Neutrophil (primary cell): ENCODE measurements at regions not wholly inside any gene's neighbourhood (a gene's known extent, or its start where the extent isn't known, plus 50 kb on each side); places are given as distances from the start of the nearest gene placed in this dataset.

ENCODE experiments used
- H3K27ac ChIP-seq: fragments of 200-600 bp; sonication (generic); 2 replicates; pipeline ENCODE4 v1.5.1; 2016; ENCODE audit warnings: mild to moderate bottlenecking, moderate library complexity
- H3K27me3 ChIP-seq: fragments of 200-600 bp; sonication (generic); 2 replicates; pipeline ENCODE4 v1.6.0; 2016; ENCODE audit warnings: mild to moderate bottlenecking
- H3K36me3 ChIP-seq: fragments of 200-600 bp; sonication (generic); 2 replicates; pipeline ENCODE4 v1.5.1; 2017
- H3K4me1 ChIP-seq, 2 experiments: fragments of 200-600 bp in 1 of 2; sonication (generic) in 1 of 2; 1 replicate in 1 of 2; 2 replicates in 1 of 2; pipeline versions ENCODE4 v1.5.1 to v1.6.1; 2013 to 2016; ENCODE audit warnings: low read depth in 1 of 2, low read length in 1 of 2, mild to moderate bottlenecking in 1 of 2, moderate library complexity in 1 of 2; ENCODE audit not compliant: control insufficient read depth in 1 of 2, insufficient read depth in 1 of 2
- H3K4me3 ChIP-seq, 2 experiments: fragments of 200-600 bp in 1 of 2; sonication (generic) in 1 of 2; 1 replicate in 1 of 2; 2 replicates in 1 of 2; pipeline ENCODE4 v1.5.1; 2013 to 2016; ENCODE audit warnings: low read depth in 1 of 2, low read length in 1 of 2, mild to moderate bottlenecking in 1 of 2, moderate library complexity in 1 of 2
- H3K9me3 ChIP-seq: fragments of 200-600 bp; sonication (generic); 2 replicates; pipeline ENCODE4 v1.5.1; 2016
- TF ChIP-seq, protein P1 (sequence below): fragments of 200-600 bp; sonication (generic); IDR thresholded peaks from 2 replicates; pipeline ENCODE4 v1.5.1; 2016; ENCODE audit warnings: antibody characterized with exemption

DNA sequence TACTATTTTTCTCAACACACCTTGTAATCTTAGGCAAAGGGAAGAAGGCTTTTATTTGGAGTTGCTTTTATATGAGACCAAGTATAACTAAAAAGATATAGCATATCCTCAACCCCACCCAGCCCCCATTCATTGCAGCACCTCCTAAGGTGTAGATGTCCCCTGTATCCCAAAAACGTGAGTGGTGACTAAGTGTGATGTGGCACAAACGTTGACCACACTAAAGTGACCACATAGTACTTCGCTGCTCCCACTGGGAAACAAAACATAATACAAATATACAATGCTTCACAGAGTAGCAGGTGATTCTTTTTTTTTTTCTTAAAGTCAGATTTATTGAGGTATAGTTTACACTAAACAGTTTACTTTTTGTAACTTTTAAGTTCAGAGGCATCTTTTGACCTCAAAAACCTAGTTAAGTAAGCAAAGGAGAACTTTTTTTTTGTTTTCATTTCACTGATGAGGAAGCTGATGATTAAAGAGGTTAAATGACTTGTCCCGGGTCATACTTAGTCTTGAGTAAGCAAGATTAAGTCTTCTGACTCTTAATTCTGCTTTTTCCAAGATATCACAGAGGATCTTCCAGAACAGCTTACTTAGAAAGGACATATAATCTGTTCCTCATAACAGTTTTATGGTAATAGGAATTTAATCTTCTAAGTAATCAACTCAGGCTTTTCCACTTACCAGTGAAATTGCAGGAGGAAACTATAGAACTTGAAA lies 245.2 kb upstream of the PLEKHG7 start:
- Histone ChIP-seq H3K4me1 (no peaks in the 10 kb centered on the region), H3K27ac (no peak overlapping the region), H3K9me3 (no peaks in the 10 kb centered on the region), H3K36me3 (no peaks in the 10 kb centered on the region), H3K4me3 (no peak overlapping the region), H3K27me3 (no peaks in the 10 kb centered on the region)
- TF ChIP-seq, protein P1, sequence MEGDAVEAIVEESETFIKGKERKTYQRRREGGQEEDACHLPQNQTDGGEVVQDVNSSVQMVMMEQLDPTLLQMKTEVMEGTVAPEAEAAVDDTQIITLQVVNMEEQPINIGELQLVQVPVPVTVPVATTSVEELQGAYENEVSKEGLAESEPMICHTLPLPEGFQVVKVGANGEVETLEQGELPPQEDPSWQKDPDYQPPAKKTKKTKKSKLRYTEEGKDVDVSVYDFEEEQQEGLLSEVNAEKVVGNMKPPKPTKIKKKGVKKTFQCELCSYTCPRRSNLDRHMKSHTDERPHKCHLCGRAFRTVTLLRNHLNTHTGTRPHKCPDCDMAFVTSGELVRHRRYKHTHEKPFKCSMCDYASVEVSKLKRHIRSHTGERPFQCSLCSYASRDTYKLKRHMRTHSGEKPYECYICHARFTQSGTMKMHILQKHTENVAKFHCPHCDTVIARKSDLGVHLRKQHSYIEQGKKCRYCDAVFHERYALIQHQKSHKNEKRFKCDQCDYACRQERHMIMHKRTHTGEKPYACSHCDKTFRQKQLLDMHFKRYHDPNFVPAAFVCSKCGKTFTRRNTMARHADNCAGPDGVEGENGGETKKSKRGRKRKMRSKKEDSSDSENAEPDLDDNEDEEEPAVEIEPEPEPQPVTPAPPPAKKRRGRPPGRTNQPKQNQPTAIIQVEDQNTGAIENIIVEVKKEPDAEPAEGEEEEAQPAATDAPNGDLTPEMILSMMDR = no peak

DNA sequence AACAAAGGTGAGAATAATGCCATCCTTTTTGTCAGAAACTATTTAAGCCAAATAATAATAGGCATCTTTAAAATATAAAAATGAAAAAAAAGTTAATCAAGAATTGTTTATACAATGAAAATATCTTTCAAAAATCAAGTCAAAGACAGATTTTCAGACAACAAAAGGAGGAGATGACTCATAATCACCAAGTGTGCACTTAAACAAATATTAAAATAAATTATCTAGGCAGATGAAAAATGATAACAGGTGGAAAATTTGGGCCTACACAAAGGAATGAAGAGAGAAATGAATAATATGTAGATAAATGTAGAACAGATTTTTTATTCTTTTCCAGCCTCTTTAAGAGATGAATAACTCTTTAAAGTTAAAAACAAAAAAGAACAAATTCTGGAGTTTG lies 250.0 kb upstream of the PLEKHG7 start:
- TF ChIP-seq, protein P1 = no peak
- no peaks in the 10 kb centered on the region for H3K27me3 ChIP-seq
- no peaks in the 10 kb centered on the region for H3K36me3 ChIP-seq
- H3K9me3 ChIP-seq = no peaks in the 10 kb centered on the region
- H3K4me3 ChIP-seq = no peak overlapping the region
- H3K27ac ChIP-seq = no peak overlapping the region
- no peaks in the 10 kb centered on the region for H3K4me1 ChIP-seq

DNA sequence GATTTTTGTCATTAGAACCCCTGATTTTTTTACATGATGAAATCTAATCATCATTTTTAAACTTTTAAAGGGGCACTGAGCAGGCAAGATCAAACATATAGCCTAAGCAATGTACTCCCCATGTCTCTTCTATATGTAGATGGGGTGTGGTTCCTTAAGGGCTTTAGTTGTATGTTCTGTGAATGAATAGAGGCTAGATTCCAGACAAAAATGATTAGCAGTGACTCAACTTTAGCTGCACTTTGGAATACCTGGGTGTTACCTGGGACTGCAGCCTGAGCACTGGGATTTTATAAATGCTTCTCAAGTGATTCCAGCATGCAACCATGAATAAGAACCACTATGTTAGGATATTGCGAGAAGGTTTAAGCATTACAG lies 256.7 kb upstream of the PLEKHG7 start:
- Histone ChIP-seq H3K36me3 (no peaks in the 10 kb centered on the region), H3K27me3 (no peaks in the 10 kb centered on the region), H3K27ac (no peak overlapping the region), H3K4me3 (no peak overlapping the region), H3K4me1 (no peaks in the 10 kb centered on the region), H3K9me3 (no peaks in the 10 kb centered on the region)
- TF ChIP-seq, protein P1 = no peak

DNA sequence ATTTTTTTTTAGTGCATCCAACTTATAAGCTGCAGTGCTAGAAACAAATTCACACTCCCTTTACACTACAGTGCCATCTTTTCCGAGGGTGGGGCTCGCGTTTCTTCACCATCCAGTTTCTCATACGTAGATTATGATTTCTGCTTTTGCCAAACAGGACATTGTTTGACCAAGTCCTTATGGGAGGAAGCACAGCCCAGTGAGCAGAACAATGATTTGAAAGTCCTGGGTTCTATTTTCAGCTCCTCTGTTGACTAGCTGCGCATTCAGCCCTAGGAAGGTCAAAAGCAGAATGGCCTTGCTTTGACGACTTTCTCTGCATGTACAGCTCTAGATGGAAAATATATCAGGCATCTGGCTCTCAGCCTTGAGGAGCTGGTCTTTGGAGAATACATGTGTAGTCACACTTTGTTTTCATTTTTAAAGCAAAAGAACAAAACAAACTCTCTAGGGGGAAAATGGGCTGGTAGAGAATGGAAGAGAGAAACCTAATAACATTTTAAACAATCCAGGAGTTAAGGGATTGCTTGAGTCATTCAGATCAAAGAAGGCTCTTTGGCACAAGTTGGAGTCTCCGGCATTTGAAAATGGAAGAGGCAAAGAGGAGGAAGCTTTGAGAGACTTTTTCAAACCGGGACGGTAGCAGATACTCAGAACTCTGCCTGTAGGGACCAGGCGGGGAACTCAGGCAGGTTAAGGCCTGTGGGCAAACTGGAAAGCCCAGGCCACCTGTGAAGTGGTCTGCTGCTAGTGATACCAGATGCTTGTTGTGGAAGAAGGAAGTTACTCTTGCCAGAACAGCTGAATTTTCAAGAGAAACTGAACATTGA lies 257.3 kb upstream of the PLEKHG7 start:
- no peaks in the 10 kb centered on the region for H3K9me3 ChIP-seq
- TF ChIP-seq, protein P1 = no peak
- H3K4me1 ChIP-seq = no peaks in the 10 kb centered on the region
- H3K36me3 ChIP-seq = no peaks in the 10 kb centered on the region
- no peak overlapping the region for H3K27ac ChIP-seq
- no peak overlapping the region for H3K4me3 ChIP-seq
- no peaks in the 10 kb centered on the region for H3K27me3 ChIP-seq

DNA sequence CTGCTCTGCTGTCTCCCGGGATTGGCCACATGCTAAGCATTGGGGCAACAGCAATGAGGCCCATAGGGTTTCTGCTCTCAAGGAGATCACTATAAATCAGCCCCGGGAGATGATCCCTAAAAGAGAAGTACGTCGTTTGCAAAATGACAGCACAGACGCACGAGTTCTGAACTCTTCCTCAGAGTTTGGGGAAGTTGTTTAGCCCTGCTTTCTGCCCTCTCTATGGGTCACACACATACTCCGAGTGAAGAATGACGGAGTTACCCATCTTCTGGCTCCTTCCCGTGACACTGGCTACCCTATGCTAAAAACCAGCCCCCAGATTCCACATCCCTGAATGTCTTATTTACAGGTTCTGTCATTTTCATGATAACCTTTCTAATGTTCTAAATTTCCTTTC lies 258.0 kb upstream of the PLEKHG7 start:
- no peaks in the 10 kb centered on the region for H3K4me1 ChIP-seq
- H3K27me3 ChIP-seq = no peaks in the 10 kb centered on the region

More for the DNA sequence above, 258.0 kb upstream of the PLEKHG7 start:
- no peak overlapping the region for H3K27ac ChIP-seq
- TF ChIP-seq, protein P1 = no peak
- H3K4me3 ChIP-seq = no peak overlapping the region
- no peaks in the 10 kb centered on the region for H3K9me3 ChIP-seq
- no peaks in the 10 kb centered on the region for H3K36me3 ChIP-seq
